Stimulated activated CD4-positive, alpha-beta T cell treated with anti-CD3 and anti-CD28 coated beads, Interleukin-15, amount 100 ng/mL, for 24 hours (primary cell): ENCODE measurements at regions not wholly inside any gene's neighbourhood (a gene's known extent, or its start where the extent isn't known, plus 50 kb on each side); places are given as distances from the start of the nearest gene placed in this dataset.
"Not testable (repeated sequence)": the region's sequence is repeated elsewhere in the genome, so short reads cannot be mapped to it uniquely, and the experiment has no call there.

ENCODE experiments used
- DNase-seq: peaks from one replicate; pipeline ENCODE4 v3.0.0-alpha.2; 2020

DNA sequence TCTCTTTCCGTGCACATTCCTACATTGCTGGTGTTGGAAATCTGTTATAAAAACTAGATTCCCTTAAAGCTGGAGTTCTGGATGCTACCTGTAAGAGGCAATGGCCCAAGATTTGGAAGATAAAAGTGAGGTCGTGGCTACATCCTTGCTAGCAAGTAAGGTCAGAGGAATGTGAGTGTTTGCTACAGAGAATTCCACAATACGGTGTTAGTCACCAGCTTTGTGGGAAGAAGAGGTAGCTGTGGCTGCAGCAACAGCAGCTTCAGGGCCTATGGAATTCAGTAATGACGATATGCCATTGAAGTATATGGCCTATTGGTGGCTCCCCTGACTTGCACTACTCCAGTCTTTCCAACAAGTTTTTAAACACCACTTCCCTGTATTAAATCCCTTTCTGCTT is 227.7 kb upstream of the TMEM260 start:
- no peak for DNase-seq

DNA sequence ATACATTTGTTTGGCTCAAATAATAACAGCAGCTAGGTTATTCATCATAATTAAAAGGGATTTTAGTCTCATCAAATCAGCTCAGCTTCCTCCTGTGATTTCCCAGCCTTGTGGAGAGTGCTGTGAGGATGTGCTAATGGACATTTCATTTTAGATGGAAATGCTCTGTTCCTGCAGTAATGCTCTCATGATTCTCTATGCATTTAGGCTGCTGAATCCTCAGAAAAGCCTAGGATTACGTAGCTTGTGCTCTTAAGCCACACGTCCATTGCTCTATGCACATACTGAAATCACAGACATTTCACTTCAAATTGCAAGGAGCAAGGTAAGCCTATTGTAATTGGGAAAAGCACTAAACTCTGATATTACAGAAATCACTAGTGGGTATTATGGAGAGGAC is 226.6 kb upstream of the TMEM260 start:
- DNase-seq: no peak

DNA sequence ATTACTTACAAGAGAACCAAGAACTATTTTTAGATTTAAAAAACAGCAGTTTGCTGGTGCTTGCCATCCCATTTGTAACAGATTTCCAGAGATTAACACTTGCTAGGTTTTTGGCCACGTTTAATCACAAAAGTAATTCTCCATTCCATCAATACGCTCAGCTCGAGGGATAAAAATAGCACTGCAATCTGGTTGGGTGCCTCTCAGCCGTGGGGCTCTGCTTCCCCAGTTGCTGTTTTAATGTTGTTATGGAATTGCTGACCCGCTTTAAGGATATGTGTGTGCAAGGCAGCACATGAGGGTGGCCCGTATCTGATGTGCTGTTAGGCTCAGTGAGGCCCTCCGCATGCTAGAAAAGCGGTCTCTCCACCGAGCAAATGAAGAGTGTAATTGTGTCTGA is 222.2 kb upstream of the TMEM260 start:
- DNase-seq: no peak

DNA sequence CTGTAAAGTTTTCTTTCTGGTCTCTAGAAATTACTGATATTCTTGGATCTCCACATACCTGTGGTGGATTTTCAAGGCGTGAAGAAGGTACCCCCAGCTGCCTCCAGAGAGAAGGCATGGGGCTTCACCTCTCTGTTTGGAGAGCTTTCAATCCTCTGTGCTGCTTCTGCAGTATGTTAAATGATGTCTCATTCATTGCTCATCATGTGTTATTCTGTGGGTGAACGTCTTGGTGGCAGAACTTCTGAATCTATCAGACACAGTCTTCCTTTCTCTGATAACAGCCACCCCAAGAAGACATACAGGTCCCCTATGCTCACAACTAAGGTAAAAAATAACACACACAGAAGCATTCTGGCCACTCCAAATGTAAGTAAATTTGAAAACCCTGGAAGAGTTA is 221.3 kb upstream of the TMEM260 start:
- DNase-seq: no peak

DNA sequence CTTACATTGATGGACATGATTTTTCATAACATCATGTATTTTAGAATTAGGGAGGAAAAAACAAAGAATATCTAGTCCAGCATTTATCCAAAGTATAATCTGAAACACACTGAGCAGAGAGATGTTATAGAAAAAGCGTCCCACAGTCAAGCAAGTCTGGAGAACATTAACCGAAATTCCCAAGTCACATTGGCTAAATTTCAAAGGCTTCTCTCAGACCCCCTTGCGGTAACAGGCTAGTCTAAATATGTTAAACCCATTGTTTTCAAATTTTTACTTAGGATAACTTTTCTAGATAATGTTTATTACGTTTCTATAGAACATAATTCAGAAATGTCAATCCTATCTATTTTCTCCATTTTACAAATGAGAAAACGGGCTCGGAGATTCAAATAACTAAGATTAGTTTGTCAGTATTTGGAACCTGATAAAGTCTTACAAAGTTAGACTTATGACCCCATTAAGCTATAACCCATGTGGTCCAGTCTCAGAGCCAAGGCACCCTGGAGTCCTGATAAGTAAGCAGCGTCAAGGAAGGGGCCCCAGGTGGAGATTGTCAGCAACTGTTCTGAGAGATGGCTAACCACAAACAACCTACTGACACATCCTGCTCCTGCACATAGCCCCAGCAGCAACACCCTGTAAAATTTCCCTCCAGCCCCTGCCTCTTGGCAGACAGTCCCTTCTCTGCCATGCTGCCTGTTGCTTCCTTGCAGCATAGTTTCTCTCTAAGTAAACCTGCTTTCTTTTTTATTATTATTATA is 220.6 kb upstream of the TMEM260 start:
- DNase-seq: peak; percentile 16

DNA sequence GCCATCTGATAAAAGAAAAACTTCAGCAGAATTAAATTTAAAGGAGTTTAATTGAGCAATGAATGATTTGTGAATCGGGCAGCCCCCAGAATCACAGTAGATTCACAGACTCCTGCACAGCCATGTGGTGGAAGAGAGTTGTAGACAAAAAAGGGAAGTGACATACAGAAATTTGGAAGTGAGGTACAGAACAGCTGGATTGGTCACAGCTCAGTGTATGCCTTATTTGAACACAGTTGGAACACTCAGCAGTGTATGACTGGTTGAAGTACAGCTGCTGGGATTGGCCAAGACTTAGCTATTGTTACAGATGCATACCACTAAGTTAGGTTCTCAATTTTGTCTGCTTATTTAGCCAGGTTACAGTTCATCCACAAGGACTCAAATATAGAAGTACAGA is 213.9 kb upstream of the TMEM260 start:
- not testable (repeated sequence) for DNase-seq

DNA sequence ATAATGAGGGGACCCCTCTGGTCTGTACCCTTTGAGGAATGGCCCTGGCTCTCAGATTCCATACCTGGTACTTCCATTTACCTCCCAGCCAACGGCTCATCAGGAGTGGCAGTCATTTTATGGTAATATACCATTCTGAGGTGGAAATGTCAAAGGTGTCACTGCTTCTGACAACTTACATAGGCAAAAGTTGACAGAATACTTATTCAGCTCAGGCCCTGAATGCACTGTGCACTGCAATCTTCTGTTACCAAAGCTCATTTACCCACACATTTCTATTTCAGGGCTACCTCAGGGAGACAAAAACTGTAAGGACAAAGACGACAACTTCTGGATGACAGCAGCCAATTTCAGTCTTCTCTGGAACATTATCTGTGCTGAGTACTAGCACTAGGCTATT is 212.2 kb upstream of the TMEM260 start:
- no peak for DNase-seq

DNA sequence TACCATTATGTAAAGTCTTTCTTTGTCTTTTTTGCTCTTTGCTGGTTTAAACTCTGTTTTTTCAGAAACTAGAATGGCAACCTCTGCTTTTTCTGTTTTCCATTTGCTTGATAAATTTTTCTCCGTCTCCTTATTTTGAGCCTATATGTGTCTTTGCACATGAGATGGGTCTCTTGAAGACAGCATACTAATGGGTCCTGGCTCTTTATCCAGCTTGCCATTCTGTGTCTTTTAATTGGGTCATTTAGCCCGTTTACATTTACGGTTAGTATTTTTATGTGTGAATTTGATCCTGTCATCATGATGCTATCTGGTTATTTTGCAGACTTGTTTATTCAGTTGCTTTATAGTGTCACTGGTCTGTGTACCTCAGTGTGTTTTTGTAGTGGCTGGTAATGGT is 207.9 kb upstream of the TMEM260 start:
- DNase-seq: no peak

DNA sequence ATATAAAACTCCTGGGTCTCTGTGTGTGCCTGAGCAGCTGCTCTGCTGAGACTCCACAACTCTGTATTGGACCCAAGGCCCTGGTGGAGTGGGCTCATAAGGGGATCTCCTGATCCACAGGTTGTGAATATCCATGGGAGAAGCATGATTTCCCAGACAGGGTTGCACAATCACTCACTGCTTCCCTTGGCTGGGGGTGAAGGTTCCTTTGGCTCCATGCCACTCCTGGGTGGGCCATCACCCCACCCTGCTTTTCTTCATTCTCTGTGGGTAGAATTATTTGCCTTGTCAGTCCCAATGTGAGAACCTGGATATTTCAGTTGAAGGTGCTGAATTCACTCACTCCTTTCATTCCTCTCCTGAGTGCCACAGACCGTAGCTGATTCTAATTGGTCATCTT is 205.2 kb upstream of the TMEM260 start:
- DNase-seq: no peak

DNA sequence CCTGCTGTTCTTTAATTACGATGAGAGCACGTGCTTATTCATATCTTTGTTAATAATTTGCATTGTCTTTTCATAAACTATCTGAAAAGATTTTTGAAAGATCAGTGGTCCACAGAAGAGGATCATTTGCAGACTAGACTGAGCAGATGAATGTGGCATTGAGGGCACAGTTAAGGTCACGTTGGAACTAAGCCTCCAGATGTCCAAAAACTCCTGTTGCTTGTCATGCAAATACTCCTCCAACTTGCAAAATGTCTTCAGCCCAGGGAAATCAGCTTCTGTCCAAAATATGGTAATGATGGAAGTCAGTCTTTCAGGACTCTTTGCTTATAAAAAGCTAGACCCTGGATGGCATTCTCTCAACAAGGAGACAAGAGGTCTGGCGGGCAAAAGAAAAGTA is 201.6 kb upstream of the TMEM260 start:
- DNase-seq: no peak

DNA sequence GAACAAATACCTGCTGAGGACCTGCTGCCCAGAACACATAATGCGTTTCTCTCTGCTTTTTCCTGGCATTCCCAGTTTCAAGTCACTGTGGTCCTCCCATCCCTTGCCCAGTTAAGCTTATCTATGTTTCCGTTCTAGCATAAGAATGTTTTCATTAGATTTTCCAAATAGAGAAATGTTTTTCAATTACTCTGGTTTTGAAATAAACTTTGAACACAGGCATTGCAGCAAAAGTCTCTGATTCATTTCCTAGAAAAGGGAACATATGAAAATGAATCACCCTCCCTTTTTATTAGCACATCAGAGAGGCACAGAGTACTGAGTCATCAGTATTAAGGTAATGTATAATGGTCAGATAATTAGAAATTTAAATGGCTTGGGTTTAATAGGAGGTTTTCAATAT is 201.1 kb upstream of the TMEM260 start:
- no peak for DNase-seq

DNA sequence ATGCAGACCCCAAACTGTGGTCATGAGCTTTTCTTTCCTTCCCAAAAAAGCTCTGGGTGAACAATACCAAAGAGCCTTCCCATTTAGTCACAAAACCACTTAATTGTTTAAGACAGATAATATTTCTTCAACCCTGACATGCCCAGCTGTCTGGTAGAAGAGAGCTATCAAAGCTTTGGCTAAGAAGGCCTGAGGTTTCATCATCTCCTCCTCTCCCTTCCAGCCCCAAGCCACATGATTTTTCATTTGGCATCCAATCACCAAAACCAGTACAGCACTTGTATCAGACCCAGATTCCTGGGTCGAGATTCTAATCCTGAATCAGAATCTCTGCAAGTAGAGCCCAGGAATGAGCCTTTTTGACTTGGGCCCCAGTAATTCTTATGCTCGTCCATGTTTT is 199.6 kb upstream of the TMEM260 start:
- no peak for DNase-seq

DNA sequence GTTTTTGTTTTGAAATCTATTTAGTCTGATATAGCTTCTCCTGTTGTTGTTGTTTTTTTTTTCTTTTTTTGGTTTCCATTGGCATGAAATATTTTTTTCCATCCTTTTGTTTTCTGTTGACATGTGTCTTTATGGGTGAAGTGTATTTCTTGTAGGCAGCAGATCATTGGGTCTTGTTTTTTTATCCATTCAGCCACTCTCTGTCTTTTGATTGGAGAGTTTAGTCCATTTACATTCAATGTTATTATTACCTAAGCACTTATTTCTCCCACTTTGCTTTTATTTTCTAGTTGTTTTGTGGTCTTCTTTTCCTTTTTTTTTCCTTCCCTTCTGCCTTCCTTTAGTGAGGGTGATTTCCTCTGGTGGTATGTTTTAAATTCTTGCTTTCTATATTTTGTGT is 193.6 kb upstream of the TMEM260 start:
- DNase-seq: no peak

DNA sequence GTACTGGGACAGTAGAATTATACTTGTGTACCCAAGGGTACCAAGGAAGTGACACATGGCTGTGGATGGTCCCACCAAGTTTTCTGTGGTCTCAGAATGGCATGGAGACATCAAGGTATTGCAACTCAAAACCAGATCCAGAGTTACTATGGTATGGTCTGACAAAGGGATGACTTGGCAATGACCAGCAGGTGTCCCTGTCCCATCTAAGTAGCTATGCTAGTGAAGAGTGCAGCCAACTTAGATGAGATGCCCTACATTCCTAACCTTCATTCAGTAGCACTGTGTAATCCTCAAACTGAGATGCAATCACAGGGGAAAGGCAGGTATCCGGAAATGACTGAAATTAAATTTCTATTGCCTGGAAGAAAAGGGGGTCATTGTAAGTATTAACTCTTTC is 188.7 kb upstream of the TMEM260 start:
- no peak for DNase-seq

DNA sequence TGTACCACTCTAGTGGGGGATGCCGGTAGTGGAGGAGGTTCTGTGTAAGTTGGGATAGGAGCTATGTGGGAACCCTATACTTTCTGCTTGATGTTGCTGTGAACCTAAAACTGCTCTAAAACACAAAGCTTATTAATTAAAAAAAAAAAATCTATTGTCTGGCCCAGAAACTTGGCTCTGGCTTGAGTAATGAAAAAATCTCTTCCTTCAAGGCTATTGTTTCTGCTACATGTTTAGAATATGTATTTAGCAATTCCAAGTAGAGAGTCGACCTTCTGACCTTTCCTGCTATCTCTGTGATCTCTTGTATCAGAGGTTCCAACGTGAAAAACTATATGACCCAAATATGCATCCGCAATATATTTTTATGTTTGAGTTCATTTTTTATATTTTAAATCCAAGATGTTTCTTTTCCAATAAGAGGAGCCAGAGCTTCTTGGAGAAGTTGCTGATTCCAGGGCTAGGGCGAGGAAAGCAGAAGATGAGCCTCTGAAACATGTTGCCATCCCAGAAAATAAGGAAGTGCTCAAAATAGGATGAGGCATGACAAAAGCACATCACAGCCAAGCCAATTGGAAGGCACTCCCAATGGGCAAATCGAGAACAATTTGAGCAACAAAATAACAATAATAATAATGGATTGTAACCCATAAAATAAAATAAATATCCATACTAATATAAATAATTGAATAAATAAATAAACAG is 184.6 kb upstream of the TMEM260 start:
- no peak for DNase-seq

DNA sequence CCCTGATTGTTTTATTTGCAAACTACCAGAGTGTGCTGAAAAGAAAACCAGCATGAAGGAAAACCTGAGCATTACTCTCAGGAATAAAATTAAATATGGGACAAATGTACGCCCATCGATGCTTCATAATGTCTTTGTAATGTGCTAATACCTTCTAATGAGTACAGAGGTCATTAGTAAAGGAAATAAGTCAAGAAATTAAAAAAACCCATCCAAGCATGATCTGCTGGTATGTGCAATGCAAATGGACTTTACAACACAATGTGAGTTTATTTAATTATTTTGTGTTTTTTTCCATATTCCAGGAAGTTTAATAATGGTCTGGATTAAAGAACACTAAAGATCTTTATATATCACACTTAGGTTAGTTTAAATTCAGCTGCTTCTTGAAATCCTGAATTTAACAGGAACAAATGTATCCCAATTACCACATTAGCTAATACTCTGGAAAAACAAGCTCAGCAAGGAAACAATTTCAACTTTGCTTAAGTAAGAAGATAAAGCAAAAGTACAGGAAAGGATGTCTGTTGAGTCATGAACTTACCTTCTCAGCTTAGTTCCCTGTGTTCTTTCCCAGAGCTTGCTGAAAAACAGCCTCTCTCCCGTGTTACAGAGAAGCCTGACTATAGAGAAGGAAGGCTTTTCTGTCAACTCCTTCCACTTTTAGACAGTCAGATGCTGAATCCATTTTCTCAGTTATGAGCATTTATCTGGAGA is 179.3 kb upstream of the TMEM260 start:
- DNase-seq: no peak

DNA sequence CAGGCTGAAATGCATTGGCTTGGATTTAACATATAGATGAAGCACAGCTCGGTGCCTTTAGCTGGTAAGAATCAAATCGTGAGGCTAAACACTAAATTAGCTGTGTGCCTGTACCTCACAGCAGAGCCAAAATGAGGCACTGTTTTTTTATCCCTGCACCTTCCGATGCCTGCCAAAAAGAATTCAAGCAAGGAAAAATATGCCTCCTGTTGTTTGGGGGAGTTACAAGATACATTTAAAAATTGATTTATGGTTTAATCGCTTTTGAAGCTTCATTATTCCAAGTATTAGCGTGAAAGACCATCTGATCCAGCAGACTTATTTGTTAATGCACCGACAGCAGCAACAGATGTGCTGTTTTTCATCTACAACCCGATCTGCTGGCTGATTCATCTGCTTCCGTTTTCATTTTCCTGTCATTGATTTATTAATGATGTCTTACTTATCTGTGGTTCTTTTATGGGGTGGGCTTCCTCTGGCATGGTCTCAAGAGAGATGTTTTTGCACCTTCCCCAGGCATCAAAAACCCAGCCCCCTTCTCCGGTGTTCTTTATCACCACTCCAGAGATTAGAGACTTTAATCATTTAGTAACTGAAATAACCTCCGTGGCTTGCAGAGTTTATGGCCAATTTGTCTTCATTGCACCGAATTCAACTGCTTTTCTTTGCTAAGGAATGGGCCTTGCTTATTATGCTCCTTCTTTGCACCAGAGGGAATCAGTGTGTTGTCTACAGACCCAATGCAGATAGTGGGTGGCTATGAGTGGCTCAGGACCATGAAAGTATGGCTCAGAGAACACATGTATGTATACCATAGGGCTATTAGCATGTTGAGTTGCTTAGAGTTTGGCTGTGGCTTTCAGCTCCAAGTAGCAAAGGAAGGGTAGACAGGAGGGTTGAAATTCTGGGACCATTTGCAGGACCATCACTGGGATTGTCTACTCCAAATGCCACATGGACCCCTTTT is 166.8 kb upstream of the TMEM260 start:
- no peak for DNase-seq

DNA sequence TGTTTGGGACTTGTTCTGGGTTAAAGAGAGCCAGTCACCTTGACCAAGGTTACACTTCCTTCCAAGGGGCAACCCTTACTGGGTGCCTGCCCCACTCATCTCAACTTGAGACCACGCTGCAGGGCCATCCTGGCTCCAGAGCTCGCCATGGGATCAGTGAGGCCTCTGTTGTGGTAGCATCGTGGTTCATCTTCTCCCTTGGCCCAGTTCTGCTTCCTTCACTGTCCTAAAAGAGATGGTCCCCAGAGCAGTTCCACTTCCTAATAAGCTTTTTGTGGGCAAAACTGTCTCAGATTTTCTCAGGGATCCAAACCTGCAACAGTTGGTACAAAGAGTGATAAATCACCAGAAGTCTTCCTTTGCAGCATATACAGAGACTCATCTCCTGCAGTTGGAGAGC is 165.9 kb upstream of the TMEM260 start:
- DNase-seq: no peak

DNA sequence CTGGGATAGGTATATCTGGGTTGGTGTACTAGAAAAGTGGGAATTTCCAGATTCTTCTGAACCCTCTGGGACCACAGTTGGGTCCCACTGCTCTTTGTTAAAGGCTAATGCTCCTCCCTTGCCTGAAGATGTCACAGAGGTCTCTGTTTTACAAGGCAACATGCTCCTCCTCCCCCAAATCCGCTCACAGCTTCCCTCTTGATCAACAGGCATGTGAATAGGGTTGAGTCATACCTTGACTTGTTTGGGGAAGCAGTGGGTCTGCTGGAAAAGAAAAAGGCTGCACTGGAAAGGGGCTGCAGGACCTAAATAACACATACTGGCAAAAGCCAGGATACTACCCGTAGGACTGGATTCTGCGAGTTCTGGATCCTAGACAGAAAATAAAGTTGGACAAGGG is 165.4 kb upstream of the TMEM260 start:
- no peak for DNase-seq

DNA sequence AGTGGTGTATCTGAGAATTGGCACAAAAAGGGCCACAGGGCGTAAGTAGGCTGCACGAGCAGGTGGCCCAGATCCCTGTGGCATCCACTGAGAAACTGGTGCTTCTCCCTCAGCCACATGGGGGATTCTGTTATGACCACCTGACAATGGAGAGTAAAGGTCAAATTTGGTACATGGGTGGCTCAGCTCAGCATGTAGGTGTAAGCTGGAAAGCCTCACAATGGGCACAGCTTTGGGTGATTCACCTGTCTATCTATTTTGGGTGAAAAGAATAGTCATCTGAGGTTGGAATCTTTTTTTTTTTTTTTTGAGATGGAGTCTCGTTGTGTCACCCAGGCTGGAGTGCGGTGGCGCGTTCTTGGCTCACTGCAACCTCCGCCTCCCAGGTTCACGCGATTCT is 163.4 kb upstream of the TMEM260 start:
- DNase-seq: no peak

DNA sequence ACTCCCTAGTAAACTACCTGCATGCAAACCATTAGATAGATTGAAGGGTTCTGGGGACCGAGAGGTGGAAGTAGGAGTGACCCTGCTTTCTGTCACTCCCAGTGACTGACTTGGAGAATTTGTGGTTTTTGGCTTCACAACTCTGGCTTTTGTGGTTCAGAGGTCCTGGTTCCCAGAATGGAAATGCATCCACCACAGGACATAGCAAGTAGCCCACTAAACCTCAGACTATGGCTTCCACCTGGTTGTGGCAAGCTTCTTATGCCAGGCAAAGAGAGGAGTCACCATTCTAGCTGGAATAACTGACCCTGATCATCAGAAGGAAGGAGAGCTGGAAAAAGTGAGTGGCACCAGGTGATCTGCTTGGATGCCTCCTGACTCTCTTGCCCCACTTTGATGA is 162.4 kb upstream of the TMEM260 start:
- DNase-seq: no peak

DNA sequence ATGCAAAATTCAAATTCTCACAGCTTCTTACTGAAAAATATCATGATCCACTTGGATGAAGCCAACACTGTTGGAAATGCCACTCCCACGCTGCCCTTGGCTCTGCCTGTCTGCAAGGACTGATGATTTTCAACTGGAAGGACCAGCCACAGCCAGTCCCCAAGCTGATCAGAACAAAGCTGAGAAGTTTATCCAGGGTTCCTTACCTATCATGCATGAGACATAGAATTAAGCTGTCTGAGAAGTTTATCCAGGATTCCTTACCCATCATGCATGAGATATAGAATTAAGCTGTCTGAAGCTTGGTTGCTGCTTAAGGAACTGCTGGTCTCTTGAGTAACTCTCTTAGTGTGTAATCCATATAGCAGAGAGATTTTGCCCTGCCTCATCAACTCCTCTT is 159.8 kb upstream of the TMEM260 start:
- DNase-seq: no peak

DNA sequence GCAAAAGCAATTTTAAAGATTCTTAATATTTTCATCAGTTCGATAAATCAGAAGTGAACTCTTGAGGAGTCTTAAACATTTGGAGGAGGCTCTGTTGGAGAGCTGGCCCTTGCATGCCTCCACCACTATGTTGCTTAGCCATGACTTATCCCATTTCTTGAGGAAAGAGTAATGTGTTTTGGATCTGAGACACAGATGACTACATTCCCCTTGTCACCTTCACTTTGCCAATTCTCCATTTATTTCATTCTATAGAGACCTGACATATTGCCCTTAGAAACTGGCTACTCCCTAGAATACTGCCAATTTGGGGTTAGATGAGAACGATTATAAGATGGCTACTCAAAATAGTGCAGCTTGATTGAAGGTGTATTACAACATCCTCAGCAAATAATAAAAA is 157.4 kb upstream of the TMEM260 start:
- DNase-seq: no peak
